Retinal pigment epithelial cell (primary cell): ENCODE measurements at regions not wholly inside any gene's neighbourhood (a gene's known extent, or its start where the extent isn't known, plus 50 kb on each side); places are given as distances from the start of the nearest gene placed in this dataset.

Experiments
- DNase-seq: peaks from one replicate; pipeline ENCODE4 v3.0.0-alpha.2; 2010; ENCODE audit warnings: low read depth
- H3K4me3 ChIP-seq: 2 replicates; pipeline ENCODE4 v1.5.1; 2011; ENCODE audit warnings: mild to moderate bottlenecking, low read length, control low read depth, moderate library complexity
- TF ChIP-seq, protein P1 (sequence below): conservative IDR thresholded peaks from 2 replicates; pipeline ENCODE4 v1.5.1; 2011; ENCODE audit warnings: low read depth, low read length, control low read depth, inconsistent platforms

DNA sequence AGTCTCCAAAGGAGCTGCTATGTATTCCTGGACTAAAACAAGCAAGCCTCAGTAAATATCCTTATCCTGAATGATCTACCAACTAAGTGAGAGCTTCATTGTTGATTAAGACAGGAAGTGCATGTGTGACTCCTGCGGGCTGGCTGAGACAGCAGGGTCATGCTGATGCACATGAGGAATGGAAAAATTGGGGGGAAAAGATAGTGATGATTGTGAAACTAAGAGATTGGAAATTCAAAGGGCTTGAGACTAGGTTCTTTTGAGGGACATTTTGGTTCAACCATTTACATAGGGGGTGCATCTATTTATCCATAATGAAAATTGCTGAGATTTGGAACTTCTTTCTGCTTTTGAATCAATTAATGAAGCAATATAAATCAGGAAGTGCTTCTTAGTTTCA, 61.1 kb upstream of the C1QTNF7 start:
- TF ChIP-seq, protein P1, sequence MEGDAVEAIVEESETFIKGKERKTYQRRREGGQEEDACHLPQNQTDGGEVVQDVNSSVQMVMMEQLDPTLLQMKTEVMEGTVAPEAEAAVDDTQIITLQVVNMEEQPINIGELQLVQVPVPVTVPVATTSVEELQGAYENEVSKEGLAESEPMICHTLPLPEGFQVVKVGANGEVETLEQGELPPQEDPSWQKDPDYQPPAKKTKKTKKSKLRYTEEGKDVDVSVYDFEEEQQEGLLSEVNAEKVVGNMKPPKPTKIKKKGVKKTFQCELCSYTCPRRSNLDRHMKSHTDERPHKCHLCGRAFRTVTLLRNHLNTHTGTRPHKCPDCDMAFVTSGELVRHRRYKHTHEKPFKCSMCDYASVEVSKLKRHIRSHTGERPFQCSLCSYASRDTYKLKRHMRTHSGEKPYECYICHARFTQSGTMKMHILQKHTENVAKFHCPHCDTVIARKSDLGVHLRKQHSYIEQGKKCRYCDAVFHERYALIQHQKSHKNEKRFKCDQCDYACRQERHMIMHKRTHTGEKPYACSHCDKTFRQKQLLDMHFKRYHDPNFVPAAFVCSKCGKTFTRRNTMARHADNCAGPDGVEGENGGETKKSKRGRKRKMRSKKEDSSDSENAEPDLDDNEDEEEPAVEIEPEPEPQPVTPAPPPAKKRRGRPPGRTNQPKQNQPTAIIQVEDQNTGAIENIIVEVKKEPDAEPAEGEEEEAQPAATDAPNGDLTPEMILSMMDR, result no peak
- no peak for DNase-seq
- H3K4me3 ChIP-seq, result no peak overlapping the region

DNA sequence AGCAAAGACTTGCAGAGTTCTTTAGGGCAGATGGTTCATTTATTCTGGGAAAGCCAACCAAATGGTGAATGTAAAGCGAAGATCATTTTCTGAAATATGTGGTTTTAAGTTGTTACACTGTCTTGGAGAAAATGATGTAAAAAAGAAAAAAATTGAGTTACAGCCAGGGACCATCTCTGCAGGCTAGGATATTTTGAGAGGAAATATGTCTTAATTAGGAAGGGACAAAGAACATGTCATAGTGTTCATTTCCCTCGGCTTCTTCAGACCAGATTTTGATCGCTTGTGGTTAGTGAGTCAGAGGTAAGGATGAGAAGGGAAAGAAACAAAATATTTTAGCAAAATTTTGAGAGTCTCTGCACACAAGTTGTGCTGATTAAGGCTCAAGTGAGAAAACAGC, 59.0 kb upstream of the C1QTNF7 start:
- DNase-seq, result no peak
- H3K4me3 ChIP-seq, result no peak overlapping the region
- TF ChIP-seq, protein P1, result no peak

DNA sequence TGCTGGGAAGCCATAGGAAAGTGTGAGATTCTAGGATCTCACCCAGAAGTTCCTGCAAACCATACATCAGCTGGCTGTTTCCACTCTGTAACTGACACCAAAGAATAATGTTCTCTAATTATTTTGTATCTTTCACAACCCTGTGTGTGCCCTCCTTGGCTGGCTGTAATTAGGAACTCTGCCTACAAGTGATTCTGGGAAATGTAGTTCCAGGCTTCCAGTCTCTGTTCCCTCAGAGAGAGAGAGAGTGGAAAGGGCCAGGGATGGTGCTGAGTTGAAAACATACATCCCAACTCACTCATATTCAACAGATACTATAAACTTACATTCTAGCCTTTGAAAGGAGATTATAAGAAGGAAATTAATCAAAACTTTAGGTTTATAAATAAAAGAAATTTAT, 57.5 kb upstream of the C1QTNF7 start:
- DNase-seq, result no peak

GRCh38 chr4:15373363-15373762, 54.5 kb upstream of the C1QTNF7 start:
- TF ChIP-seq, protein P1, result no peak
- no peak for DNase-seq
- H3K4me3 ChIP-seq, result no peak overlapping the region

More for the DNA sequence above, 57.5 kb upstream of the C1QTNF7 start:
- TF ChIP-seq, protein P1, result no peak
- no peak overlapping the region for H3K4me3 ChIP-seq

- TF ChIP-seq, protein P1, result no peak
- DNase-seq, result no peak
- H3K4me3 ChIP-seq, result no peak overlapping the region
Measured at GRCh38 chr4:15374656-15375055, 53.2 kb upstream of the C1QTNF7 start.

DNA sequence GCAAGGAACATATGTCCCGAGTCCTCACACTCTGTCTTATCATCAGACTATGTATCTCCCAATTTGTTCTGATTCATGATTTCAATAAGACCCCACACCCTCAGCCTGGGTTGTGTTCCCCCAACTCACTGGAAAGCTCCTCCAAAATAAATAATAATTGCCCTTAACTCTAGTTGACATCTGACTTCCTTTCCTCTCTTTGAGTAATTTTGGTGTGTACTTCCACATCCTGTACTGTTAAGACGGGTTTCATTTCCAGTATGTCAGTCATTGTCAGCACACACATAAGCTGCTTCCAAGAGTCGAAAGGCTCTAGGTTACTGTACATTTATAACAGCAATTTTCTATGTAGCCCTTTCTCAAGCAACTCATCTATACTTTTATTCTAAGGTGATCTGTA, 52.2 kb upstream of the C1QTNF7 start:
- no peak overlapping the region for H3K4me3 ChIP-seq
- no peak for DNase-seq
- TF ChIP-seq, protein P1, result no peak

GRCh38 chr4:15376145-15376544, 51.7 kb upstream of the C1QTNF7 start:
- no peak for DNase-seq
- H3K4me3 ChIP-seq, result no peak overlapping the region
- TF ChIP-seq, protein P1, result no peak
